GM19372 (cell line): ENCODE measurements at regions not wholly inside any gene's neighbourhood (a gene's known extent, or its start where the extent isn't known, plus 50 kb on each side); places are given as distances from the start of the nearest gene placed in this dataset.

Experiments used
- ATAC-seq: cut with Tn5 transposase; IDR thresholded peaks from one replicate; pipeline ENCODE4 v1.9.1; 2021; ENCODE audit warnings: mild to moderate bottlenecking, low read depth, moderate library complexity; ENCODE audit not compliant: unreplicated experiment

- no peak for ATAC-seq
These were observed 227.7 kb downstream of the VEGFC start for GRCh38 chr4:176565049-176565448.

GRCh38 chr4:176566769-176567168, 226.0 kb downstream of the VEGFC start:
- no peak for ATAC-seq

- no peak for ATAC-seq
These were observed 224.5 kb downstream of the VEGFC start for GRCh38 chr4:176568238-176568637.

DNA sequence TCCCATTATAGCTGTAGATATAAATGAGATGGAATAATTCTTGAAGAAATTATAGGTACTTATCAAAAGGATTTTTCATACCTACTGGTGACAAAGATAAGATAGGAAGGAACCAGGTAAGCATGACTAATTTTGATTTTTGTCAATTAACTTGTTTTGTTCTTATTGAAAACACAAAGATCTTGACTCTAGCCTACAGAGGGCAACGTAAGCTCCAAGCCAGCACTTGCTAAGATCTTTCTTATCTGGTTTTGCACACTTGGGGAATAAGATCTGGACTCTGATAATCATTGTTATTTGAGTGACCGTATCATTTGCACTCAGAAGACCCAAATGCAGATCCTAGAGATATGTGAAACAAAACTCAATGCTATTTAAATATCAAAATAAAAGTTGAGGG, 223.4 kb downstream of the VEGFC start:
- ATAC-seq: no peak

DNA sequence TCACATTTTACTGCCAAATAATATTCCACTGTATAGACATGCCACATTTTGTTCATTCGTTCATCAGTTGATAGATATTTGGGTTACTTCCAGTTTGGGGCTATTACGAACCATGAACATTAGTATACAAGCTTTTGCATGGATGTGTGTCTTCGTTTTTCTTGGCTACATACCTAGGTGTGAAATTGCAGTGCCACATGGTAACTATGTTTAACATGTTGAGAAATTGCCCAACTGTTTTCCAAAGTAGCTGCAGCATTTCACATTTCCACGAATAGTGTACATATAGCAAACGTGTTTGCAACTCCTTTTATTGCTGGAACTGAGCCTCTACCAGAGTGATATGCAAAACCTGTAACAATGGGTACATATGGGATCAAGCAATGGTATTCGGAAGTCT, 221.5 kb downstream of the VEGFC start:
- ATAC-seq: no peak

GRCh38 chr4:176575141-176575730, 217.5 kb downstream of the VEGFC start:
- ATAC-seq: no peak

GRCh38 chr4:176579226-176579625, 213.5 kb downstream of the VEGFC start:
- ATAC-seq: no peak

DNA sequence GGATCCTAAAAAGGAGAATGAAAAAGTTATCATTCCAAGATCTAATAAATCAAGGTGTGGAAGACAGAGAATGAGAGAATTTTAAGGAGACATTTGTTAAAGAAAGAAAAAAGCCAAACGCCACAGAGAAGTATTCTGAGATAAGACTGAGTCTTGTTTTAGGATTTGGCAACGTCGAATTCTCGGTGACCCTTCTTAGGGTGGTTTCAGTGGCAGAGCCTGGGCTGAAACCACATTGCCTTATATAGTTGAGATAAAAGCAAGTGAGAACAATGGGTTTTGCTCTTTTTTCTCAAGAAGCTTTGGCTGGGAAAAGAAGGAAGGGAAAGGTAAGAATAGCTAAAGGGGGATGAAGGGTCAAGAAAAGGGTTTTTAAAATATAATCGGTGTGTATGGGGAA, 209.4 kb downstream of the VEGFC start:
- ATAC-seq: no peak

GRCh38 chr4:176584031-176584606, 208.6 kb downstream of the VEGFC start:
- no peak for ATAC-seq

DNA sequence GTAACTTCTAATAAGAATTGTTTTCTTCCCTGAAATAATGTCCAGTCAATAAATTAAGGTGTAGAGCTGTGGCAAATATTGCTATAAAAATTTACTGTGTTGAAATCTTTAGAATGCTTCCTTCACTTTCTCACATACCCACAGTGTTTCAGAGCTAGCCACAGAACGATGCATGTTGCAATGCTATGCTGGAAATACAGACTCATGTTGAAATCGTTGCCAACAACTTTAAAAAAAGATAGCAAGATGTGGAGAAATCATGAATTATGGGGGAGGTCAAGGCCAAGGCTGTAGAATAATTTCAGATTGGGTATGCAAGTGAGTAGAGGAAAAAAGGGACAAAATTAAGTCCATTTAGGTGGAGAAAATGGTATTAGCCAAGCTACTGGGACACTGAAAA, 204.8 kb downstream of the VEGFC start:
- ATAC-seq: no peak

DNA sequence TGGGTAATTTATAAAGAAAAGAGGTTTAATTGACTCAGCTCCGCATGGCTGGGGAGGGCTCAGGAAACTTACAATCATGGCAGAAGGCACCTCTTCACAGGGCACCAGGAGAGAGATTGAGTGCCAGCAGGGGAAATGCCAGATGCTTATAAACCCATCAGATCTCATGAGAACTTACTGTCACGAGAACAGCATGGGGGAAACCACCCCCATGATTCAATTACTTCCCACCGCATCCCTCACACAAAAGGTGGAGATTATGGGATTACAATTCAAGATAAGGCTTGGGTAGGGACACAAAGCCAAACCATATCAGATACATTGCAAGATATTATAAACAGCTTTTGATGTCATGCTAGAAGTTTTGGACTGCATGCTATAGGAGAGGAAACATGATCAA, 204.3 kb downstream of the VEGFC start:
- ATAC-seq: no peak

DNA sequence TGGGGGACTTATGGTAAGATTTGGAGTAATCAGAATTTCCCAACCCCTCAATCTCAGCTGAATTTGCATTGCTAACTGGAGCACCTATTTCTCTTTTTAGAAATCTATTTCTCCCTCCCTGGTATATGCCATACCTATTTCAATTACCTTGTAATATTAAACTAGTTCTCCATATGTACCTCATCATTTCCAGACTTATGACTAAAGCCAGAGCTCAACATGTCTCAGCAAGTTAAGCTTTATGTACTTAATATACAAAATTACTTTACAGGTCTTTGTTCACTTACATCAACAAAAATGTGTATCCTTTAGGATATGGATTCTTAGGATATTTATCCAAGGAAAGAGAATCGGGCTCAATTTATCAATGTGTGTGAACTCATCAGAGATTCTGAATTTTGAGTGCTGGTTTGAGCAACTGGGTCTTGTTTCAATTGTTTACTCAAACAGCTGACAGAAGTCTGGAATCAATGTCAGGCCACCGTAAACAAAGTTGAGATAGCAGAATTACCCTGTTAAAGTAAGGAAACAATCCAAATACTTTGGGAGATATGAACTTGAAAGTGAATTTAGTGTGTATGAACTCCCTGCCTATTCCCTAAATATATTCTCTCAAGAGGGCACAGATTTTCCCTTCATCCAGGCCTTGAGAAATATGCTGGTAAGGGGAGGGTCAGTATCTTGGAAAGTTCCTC, 199.6 kb downstream of the VEGFC start:
- ATAC-seq: no peak

- ATAC-seq: no peak
These were observed 198.8 kb downstream of the VEGFC start for GRCh38 chr4:176593943-176594342.

DNA sequence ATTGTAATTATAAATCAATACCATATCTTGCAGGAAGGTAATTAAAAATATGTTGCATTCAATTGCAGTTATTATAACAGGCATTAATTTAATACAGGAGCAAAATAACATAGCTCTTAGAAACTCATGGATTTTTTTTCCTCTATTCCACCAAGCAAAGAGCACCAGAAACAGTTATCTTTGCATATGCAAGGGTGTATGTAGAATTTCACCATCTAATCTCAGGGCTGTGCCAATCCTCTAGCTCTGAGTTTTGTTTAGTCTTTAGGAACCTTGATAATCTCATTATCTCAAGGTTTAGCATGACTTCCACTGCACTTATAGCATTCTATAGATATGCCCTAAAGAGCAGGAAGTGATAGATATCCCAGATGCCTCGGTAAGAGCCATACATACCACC, 197.5 kb downstream of the VEGFC start:
- ATAC-seq: no peak

DNA sequence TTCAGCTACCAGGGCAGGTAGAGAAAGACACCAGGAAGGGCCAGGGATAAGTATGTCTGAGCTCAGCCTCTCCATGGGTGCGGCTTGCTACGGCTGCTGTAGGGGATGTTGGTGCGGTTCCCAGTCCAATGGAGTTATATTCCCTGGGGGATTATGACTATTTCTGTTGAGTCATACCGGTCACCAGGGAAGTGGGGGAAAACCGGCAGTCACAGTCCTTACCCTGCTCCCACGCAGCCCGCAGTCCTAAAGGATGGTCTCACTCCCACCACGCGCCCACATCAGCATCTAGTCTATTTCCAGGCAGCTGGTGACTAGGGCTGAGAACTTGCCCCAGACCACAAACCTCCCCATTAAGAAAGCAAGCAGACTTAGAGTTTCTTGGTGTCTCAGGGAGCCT, 191.6 kb downstream of the VEGFC start:
- no peak for ATAC-seq

DNA sequence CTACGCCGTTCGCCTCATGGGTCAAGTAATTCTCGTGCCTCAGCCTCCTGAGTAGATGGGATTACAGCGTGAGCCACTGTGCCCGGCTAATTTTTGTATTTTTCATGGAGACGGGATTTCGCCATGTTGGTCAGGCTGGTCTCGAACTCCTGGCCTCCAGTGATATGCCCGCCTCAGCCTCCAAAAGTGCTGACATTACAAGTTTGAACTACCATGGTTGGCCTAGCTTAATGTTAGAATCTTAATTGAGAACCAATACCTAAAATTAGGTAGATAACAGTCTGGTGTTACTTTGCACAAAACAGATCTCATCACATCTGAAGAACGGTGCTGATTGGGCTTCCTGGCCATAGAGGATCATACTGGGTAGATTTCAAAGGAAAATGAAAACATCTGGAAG, 184.9 kb downstream of the VEGFC start:
- no peak for ATAC-seq

DNA sequence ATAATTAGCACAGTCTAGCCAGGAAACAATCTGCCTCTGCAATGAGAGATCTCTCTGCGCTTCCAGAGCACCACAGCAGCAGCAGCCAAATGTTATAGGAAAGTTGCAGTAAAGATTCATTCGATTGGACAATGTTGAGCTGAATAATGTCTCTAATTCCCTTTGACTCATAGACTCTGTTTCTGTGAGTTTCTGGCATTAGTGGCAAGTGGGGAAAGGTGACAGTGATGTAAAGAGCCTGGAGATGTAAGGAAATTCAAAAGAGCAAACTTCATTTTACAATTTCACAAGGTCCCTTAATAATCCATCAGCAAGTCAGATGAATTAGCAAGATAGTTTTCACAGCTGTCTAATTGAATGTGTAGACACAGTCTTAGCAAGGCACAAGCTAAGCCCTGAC, 184.4 kb downstream of the VEGFC start:
- no peak for ATAC-seq

DNA sequence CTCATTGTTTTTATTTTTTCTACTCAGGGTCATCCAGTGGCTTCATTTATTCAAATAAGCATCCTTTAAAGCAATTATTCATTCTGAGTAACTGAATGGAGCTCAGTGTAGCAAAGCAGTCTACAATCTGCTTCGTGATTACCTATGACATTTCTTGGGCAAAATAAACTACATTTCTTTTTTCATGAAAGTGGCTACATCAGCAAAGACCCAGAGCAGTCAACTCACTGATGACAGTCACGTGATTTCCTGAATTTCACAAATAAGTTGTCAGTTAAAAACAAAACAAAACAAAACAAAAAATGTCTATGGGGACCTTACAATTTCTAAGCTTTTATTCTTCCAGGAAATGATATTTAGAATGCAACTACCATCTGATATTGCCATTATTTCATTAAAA, 182.1 kb downstream of the VEGFC start:
- no peak for ATAC-seq

DNA sequence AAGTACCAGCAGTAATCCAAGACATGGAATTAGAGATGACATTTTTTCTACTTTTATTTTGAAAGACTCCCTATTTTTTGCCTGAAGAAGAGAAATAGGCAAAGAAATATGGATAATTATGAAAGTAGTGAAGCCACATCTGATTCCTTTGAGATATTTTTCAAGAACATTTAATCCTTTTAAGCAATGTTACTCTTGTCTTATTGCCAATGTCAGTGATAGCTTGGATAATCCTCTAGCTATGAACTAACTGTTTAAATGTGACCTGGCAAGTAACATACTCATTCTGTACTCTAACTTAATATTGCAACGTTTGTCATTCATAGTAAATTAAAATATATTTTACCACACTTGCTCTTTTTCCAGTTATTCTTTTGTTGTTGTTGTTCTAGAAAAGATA, 181.3 kb downstream of the VEGFC start:
- no peak for ATAC-seq

GRCh38 chr4:176611951-176612350, 180.8 kb downstream of the VEGFC start:
- ATAC-seq: no peak

DNA sequence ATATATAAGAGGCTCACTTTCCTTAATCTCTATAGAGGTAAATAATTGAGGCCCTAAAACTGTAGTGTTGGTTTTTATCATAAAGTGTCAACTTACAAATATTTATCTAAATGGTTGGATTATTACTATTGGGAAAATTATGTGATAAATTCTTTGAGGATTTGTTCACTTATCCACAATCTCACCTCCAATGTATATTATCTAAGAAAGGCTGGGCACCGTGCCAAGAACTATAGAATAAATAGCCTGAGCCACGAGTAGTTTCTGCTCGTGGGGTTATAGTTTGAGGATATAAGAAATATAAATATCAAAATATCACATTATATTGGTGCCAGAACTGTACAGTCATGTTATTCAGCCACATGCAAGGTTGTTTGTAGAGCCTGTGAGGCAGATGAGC, 177.9 kb downstream of the VEGFC start:
- ATAC-seq: no peak

- no peak for ATAC-seq
These were observed 176.6 kb downstream of the VEGFC start for GRCh38 chr4:176616151-176616550.
